GM19438 (cell line): ENCODE measurements at regions not wholly inside any gene's neighbourhood (a gene's known extent, or its start where the extent isn't known, plus 50 kb on each side); places are given as distances from the start of the nearest gene placed in this dataset.

Experiments
- ATAC-seq: cut with Tn5 transposase; IDR thresholded peaks from one replicate; pipeline ENCODE4 v1.9.1; 2021; ENCODE audit warnings: low read depth; ENCODE audit not compliant: unreplicated experiment

DNA sequence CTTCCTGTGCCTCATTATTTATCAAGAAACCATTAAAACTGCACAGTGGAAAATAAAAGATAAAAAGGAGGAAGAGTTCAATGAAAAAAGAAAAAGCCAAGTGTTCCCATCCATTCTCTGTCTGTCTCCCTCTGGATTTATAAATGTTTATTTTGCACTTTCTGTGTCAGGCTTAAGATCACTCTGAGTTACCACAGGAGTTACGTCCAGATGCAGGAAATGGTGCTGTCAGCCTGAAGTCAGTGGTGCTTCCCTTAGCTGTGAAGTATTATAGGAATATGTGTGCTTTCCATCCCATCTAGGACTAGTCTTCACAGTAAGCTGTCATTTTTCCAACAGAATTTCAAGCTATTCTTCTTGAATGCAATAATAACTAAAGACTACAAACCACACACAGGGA lies 420.2 kb downstream of the KCTD12 start:
- no peak for ATAC-seq

DNA sequence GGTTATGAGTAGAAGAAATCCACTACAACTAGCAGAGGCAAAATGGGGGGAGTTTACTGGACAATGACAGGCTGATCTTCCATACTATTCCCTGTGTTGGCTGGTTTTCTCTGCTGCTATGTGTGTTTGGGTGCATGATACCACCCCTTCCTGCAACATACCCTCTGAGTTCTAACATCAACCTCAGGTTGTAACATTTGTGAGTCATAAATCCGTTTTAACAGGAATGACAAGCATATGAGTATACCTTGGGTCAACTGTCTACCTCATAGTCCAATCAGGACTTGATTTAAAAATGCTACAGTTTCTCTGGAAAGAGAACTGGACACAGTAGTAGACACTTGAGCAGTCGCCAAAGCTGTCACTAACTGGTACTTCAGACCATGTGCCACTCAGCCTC lies 422.9 kb downstream of the KCTD12 start:
- no peak for ATAC-seq

DNA sequence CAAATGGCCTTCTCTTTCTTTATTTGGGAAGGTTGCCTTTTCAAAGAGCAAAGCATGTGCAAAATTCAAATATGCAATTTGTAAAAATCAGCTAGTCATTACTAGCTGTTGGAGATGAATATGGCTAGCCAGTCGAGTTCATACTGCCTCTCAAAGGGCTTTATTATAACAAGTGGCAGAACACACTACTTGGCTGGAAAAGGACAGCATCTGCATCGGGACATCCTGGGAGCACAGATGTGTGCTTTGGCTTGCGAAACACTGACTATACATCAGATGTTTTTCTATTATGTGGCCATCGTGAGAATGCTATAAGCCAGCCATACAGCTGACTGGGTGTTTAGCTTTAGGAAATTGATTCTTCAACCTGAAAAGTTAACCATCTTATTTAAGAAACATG lies 424.2 kb downstream of the KCTD12 start:
- no peak for ATAC-seq

DNA sequence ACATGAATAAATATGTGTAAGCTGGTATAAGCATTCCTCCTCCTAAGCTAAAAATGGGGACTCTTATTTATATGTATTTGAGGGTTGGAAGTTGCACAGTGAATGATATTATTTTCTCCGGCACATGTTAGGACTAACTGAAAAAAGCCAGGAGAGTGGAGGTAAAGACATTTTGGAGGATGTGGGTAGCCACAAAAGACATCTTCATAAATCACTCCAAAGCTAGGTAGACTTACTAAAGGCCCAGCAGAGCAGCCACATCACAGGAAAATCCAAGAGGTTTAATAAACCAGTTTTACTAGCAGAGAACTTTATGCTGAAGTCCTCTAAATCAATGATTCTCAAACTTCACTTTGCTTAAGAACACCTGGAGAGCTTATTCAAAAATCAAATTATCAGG lies 424.7 kb downstream of the KCTD12 start:
- ATAC-seq = no peak

GRCh38 chr13:76459863-76460262 lies 426.3 kb downstream of the KCTD12 start:
- no peak for ATAC-seq

DNA sequence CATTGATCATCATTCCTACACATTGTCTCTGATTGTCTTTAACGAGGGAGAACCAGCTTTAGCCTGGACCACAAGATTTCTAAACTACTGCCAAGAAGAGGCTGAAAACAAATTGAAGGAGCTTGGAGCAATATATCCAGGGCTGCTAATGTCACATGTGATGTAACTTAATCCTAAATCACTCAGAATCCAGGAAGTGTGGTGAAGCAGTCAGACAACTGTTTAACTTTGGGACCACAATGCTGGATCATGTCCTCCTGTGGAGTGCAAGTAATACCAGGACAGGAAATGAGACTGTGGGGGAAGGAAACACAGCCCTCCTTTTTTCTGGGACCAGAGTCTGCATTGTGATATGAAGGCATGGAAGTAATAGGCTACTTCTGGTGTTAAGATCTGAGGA lies 430.2 kb downstream of the KCTD12 start:
- ATAC-seq = no peak

GRCh38 chr13:76454991-76455390 lies 431.2 kb downstream of the KCTD12 start:
- no peak for ATAC-seq

- no peak for ATAC-seq
Measured at GRCh38 chr13:76449716-76450115, 436.5 kb downstream of the KCTD12 start.

DNA sequence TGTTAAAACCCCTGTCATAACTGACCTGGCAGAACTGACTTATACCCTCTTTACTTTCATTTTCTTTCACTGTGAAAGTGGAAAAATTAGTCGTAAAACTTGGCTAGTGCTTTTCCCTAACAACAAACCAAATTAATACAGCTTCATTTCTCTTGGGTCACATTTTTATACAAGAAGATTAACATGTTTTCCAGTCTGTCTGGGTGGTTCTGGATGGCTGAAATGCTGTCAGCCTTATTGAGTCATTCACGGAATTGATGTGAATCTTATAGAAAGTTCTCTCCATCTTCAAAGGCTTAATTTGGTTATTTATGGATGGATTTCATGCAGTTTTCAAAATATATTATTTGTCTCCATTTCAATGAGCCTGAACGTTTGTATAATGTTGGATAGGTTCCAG lies 440.0 kb downstream of the KCTD12 start:
- ATAC-seq = no peak

DNA sequence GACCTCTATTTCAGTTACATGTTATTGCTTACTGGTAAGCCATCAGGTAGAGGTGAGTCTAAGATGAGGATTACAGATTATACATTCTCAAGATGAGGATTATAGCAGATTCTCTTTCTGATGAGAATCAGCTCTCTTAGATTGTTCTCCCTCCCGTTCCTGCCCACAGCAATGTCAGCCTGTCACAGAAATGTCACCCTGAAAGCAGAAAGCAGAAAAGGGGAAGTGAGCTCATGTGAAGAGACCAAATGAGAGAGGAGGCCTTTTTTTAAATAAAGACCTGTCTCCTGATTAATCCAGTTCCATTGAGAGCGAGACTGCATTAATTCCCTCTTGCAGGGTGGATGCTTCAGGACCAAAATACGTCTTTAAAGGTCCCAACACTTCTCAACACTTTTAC lies 445.6 kb downstream of the KCTD12 start:
- ATAC-seq = peak; percentile 81

DNA sequence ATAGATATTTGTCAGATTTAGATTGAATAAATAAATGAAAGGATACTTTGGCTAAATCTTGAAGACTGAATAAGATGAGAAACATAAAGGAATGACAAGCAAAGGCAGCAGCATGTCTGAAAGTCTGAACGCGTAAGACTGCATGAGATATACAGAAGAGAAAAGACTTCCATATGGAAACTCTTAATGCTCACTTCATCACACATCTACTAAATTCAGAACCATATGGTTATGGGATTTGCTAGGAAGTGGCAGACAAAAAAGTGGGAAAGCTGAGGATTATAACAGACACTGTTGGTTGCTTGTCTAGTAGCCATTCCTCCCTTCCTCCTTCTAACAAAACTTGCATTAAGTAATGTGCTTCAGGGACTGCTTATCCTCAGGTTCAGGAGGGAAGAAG lies 446.7 kb downstream of the KCTD12 start:
- no peak for ATAC-seq

- ATAC-seq = no peak
Measured at GRCh38 chr13:76438050-76438449, 448.2 kb downstream of the KCTD12 start.

- ATAC-seq = no peak
Measured at GRCh38 chr13:76425935-76426334, 460.3 kb downstream of the KCTD12 start.

DNA sequence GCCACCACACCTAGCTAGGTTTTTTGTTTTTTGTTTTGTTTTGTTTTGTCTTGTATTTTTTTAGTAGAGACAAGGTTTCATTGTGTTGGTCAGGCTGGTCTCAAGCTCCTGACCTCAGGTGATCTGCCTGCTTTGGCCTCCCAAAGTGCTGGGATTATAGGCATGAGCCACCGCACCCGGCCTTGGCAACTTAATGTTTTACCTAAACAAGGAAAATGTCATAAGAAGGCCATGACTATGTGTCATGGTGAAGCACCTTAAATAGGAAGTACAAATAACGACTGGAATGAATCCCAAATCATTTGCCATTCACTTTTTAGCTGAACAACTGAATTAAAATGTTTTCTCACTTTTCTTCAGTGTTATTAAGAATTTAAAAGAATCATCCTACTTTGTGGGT lies 465.2 kb downstream of the KCTD12 start:
- no peak for ATAC-seq

DNA sequence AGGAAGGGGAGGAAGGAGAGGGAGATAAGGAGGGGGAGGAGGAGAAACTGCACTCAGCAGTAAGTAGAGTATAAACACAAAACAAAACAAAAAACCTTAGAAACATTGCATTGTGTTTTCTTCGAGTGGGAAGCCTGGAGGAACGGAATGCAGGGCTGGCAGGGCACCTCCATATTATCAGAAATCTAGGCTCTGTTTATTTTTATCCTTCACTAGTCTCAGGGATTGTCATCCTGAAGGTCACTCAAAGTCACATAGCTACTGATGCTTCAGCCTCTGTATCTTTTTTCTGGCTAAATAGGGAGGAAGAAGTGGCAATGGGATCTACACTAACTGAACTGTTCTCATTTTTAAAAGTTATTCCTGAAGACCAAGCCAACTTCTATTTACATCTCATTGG lies 467.8 kb downstream of the KCTD12 start:
- ATAC-seq = no peak

DNA sequence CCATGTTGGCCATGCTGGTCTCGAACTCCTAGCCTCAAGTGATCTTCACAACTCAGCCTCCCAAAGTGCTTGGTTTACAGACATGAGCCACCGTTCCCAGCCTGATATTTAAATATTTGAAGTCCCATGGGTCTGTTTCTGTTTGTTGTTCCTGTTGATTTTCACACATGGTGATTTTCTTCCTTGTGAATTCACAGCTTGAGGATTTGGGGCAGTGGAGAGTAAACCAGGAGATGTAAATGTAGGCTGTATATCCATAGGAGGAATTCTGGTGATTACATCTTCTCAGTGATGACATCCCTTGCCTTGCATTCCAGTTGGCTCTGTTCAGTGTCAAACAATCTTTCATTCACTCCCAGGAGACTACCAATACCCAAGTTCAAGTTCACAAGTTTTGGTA lies 471.9 kb downstream of the KCTD12 start:
- no peak for ATAC-seq

GRCh38 chr13:76406243-76406642 lies 480.0 kb downstream of the KCTD12 start:
- no peak for ATAC-seq

GRCh38 chr13:76398425-76398824 lies 487.8 kb downstream of the KCTD12 start:
- no peak for ATAC-seq

DNA sequence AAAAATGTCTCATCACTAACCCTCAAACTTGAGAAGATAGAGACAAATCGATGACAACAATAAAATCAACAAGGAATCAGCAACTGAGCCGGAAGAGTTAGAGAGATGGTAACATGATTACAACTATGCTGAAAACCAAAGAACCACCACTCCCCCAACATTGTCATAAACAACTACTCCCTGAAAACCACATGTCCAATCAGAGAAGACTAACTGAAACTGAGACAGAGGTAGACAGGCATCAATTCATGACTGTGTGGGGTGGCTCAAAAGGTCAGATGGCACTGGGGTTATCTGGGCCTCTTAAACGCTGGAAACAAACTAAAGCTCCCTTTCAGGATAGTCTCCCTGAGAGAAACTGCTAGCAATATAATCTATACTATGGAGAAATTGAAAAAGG lies 488.8 kb downstream of the KCTD12 start:
- no peak for ATAC-seq

DNA sequence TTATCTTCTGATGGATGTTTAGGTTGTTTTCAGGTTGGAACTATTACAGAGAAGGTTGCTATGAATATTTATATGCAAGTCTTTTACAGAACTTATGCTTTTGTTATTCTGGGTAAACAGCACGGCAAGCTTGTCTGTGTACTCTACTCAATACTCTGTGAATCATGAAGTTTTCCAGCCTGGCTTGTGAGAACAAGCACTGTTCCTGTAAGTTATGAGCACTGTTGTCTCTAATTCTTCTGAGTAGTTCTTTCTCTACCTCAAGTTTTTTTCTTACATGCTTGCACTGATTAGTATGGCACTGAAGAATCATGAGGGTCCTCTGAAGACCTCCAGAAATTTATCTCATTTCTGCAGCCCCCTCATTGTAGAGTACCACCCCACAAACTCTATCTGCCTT lies 496.9 kb downstream of the KCTD12 start:
- ATAC-seq = no peak

DNA sequence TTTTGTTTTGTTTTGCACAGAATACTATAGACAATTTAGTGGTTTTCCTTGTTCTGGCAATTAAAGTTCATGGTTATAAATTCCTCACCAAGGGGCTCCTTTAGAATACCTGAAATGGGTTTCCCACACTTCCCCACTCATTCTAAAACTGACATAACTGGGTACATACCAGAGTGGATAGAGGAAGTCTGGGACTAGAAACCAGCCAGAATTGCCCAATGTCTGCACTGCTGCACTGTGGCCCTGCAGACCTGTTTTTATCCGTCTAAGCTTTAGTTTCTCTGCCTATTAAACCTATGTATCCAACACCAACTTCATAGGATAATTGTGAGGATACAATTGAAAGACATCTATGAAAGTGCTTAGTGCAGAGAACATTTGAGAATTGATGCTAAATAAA lies 498.6 kb downstream of the KCTD12 start:
- no peak for ATAC-seq

GRCh38 chr13:76386321-76386720 lies 499.9 kb downstream of the KCTD12 start:
- no peak for ATAC-seq

GRCh38 chr13:76385586-76385985 lies 500.6 kb downstream of the KCTD12 start:
- ATAC-seq = no peak
